ENCODE measurements at regions not wholly inside any gene's neighbourhood (a gene's known extent, or its start where the extent isn't known, plus 50 kb on each side); places are given as distances from the start of the nearest gene placed in this dataset.

DNA sequence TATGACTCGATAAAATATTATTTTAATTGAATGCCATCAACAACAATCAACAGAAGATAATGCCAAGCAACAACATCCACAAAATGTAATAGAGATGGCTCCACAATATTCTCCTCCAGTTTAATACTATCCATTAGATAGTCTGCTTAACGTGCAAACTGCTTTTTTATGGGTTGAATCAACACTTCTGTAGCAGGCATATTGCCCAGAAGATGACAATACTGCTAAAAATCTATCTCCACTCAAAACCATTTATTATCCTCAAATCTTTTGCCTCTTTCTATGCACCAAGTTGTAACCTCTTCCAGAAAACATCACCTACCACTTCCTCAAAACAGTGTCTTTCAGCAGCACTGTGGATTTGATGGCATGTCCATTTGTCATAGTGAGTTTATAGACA lies 295.7 kb upstream of the LMCD1 start:
- DNase-seq, result no peak

DNA sequence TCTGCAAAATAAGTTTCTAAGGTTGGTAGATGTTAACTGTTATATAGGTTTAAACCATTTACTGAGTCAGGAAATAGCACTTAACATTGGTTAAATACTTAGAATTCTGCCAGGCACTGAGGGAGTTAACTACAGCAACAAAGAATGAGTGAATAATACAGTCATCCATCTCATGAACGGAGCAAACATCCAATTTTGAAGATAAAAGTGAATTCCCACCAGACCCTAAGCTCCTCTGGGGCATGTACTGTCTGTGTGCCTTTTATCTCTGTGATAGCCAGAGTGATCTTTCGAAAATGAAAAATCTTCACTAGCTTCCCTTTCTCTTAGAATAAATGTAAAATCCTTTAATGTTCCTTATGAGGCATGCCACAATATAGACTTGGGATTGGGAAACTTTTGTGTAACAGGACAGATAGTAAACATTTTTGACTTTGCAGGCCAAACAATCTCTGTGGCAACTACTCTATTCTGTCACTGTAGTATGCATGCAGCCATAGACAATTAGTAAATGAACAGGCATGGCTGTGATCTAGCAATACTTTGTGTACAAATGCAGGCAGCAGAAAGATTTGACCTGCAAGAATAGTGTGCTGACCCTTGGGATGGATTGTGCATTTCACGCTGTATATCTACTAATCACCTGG lies 294.5 kb upstream of the LMCD1 start:
- no peak for DNase-seq

- no peak for DNase-seq
Observed at GRCh38 chr3:8210882-8211341, 290.7 kb upstream of the LMCD1 start.

GRCh38 chr3:8212794-8213193 lies 288.8 kb upstream of the LMCD1 start:
- DNase-seq, result no peak

- no peak for DNase-seq
Observed at GRCh38 chr3:8213286-8213685, 288.3 kb upstream of the LMCD1 start.

DNA sequence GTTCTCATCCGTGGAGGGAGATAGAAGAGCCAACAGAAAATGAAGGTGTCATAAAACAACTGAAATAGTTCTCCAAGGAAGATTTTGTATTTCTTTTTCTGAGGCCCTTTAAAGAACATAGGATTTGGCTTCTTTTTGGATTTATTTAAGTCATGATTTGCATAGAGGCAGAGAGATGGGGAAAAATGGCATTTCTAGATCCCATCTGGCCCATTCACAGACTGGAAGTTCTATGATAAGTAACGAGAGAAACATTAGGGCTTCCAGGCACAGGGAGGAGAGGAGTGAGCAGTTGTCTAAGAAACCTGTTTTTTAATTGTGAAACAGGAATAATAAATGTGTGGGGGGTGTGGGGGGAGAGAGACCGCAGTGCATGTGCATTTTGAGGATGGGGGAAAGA lies 285.8 kb upstream of the LMCD1 start:
- no peak for DNase-seq

- DNase-seq, result no peak
Observed at GRCh38 chr3:8218353-8218940, 283.2 kb upstream of the LMCD1 start.

DNA sequence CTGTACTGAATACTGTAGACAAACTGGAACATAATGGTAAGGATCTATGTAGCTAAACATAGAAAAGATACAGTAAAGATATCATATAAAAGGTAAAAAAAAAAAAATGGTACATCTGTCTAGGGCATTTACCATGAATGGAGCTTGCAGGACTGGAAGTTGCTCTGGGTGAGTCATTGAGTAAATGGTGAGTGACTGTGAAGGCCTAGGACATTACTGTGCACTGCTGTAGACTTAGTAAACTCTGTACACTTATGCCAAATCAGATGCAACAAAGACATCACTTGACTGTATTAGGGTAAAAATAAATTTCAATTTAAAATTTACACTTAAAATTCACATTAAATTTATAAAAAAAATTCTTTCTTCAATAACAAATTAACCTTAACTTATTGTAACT lies 281.3 kb upstream of the LMCD1 start:
- DNase-seq, result no peak

DNA sequence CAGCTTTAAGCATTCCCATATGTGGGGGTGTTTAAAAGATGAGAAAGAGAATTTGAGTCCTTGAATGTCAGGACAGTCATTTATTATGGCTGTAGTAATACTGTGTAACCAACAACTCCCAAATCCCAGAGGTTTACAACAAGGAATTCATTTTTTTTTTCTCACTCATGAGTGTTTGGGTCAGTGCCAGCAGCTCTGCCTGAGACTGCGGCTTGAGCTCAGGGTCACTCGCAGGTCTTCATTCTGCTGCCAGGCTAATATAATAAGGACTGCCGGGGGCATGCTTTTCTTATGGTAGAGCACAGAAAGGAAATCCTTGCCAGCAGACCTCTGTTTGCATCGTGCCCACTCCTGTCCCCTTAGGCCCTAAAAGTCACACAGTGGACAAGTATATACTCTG lies 277.9 kb upstream of the LMCD1 start:
- DNase-seq, result no peak

GRCh38 chr3:8224941-8225340 lies 276.7 kb upstream of the LMCD1 start:
- no peak for DNase-seq

GRCh38 chr3:8233938-8234337 lies 267.7 kb upstream of the LMCD1 start:
- DNase-seq, result no peak

GRCh38 chr3:8236264-8236663 lies 265.4 kb upstream of the LMCD1 start:
- no peak for DNase-seq

GRCh38 chr3:8237893-8238292 lies 263.7 kb upstream of the LMCD1 start:
- DNase-seq, result no peak

- DNase-seq, result no peak
Observed at GRCh38 chr3:8238432-8238831, 263.2 kb upstream of the LMCD1 start.

- DNase-seq, result no peak
Observed at GRCh38 chr3:8239095-8239494, 262.5 kb upstream of the LMCD1 start.

DNA sequence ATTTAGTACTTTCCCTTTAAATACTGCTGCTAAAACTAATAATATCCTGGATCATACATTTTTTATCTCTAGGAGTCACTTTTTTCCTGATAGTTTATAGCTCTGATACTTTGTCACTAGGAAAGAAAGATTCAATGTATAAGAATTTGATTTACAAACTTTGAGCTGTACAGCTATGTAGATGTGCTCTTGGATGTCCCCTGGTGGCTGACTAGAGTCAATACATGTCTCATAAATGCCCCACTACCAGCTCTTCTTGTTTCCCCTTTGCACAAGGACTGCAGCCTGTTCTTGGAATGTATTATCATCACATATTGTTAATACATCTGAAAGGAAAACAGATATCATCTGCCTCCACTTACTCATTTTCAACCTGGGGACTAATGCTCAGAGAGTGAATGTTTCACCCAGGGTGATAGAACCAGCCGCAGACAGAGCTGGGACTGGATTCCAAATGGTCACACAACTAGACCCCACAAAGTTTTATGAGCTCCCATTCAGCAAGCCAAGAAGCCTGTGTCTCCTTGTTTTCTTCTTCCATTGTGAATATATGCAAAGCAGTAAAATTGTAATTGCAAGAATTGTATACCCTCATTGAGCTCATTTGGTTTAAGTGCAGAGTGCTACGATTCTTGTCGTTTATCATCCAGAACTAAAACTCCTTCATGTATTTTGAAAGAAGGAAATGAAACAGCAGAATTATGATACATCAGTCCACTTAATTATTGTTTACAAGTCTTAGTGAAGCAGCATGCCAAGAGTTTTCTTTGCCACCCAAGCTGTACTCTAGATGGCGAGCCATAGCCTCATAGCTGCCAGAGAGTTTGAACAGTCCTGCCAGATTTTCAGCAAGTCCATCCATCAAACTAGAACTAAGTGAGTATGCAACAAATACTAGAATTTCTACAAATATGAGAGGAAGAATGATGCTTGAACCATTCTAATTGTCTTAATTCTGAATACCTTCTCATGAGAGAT lies 261.6 kb upstream of the LMCD1 start:
- peak; percentile 4 for DNase-seq

GRCh38 chr3:8246070-8246469 lies 255.6 kb upstream of the LMCD1 start:
- DNase-seq, result no peak

DNA sequence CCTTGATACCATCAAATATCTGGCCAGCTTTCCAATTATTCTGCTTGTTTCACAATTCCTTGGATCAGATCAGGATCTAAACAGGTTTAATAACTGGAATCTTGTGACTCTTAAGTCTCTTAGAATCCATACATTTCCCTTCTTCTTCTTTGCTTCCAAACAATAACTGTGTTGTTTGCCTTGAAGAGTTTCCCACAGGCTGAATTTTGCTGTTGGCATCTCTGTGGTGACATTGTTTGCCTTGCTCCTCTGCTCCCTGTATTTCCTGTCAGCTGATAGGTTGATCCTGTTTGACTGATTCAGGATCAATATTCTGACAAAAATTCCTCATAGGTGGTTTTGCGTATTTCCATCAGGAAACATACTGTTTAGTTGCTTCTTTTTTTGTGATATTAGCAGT lies 248.4 kb upstream of the LMCD1 start:
- no peak for DNase-seq

DNA sequence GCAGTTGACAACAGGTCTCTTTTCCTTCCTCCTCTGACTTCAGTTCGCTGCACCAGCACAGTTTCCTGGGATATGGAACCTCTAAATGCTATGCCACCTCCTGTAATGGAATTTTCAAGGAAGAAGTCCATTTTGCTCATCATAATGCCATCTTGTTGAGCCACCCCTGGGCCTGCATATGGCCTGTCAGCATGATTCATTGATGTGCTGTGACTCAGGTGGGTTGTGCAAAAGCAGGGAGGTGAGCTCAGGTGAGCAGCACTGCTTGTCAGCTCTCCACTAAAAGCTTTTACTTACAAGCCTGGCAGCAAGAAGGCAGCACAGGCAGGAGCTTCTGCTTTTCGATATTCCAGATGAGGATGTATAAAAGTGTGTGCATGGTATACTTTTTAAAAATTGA lies 247.1 kb upstream of the LMCD1 start:
- DNase-seq, result no peak

- DNase-seq, result no peak
Observed at GRCh38 chr3:8255725-8256124, 245.9 kb upstream of the LMCD1 start.

GRCh38 chr3:8256441-8257071 lies 245.1 kb upstream of the LMCD1 start:
- DNase-seq, result no peak

DNA sequence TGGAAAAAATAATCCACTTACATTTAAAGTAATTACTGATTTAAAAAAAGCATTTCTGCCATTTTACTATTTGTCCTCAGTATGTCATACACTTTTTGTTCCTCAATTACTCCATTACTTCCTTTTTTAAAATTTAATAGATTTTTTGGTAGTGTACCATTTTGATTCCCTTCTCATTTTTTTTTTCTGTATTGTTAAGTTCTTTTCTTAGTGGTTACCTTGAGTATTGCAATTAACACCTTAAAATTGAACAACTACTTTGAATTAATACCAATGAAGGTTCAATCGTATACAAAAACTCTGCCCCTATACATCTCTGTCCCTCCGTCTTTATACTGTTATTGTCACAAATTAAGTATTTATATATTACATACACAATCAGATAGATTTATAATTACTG lies 240.6 kb upstream of the LMCD1 start:
- no peak for DNase-seq

- no peak for DNase-seq
Observed at GRCh38 chr3:8266730-8267131, 234.9 kb upstream of the LMCD1 start.

Data from stimulated activated CD4-positive, alpha-beta T cell treated with anti-CD3 and anti-CD28 coated beads, Interleukin-12 subunit alpha, Interleukin-12 subunit beta, amount 100 ng/mL, for 4 hours (primary cell).